Peyer's patch (tissue), 4 donors: ENCODE measurements at regions not wholly inside any gene's neighbourhood (a gene's known extent, or its start where the extent isn't known, plus 50 kb on each side); places are given as distances from the start of the nearest gene placed in this dataset.

Experiments
- DNase-seq, 3 donors: peaks; one replicate each; pipeline ENCODE4 v3.0.0-alpha.2; 2017 to 2019
- H3K27ac ChIP-seq, 4 donors: fragments of 200-600 bp; sonication (generic); one replicate each; pipeline ENCODE4 v1.5.1; 2016 to 2019
- H3K27me3 ChIP-seq, 2 donors: fragments of 200-600 bp; sonication (generic); one replicate each; pipeline ENCODE4 v1.5.1; 2019
- H3K36me3 ChIP-seq, 3 donors: fragments of 200-600 bp; sonication (generic); one replicate each; pipeline ENCODE4 v1.5.1; 2016 to 2019
- H3K4me1 ChIP-seq, 4 donors: fragments of 200-600 bp; sonication (generic); one replicate each; pipeline ENCODE4 v1.5.1; 2016 to 2019
- H3K4me3 ChIP-seq, 4 donors: fragments of 200-600 bp; sonication (generic); 1 replicate in 3 of 4; 2 replicates in 1 of 4; pipeline ENCODE4 v1.5.1; 2016 to 2019; ENCODE audit warnings: mild to moderate bottlenecking in 1 of 4
- H3K9me3 ChIP-seq, 4 donors: fragments of 200-600 bp; sonication (generic); one replicate each; pipeline ENCODE4 v1.5.1; 2016 to 2019; ENCODE audit warnings: mild to moderate bottlenecking in 1 of 4
- CTCF ChIP-seq, 6 experiments: fragments of 450-650 bp in 4 of 6; fragments of 200-600 bp in 2 of 6; sonication (generic) in 1 of 6; IDR thresholded peaks; one replicate each; pipeline ENCODE4 v1.5.1; 2017 to 2019; ENCODE audit warnings: antibody characterized with exemption in 6 of 6, mild to moderate bottlenecking in 3 of 6, moderate library complexity in 1 of 6
- POLR2A ChIP-seq, 2 donors: fragments of 450-650 bp; IDR thresholded peaks; one replicate each; pipeline ENCODE4 v1.5.1; 2017; ENCODE audit warnings: antibody characterized with exemption in 2 of 2, mild to moderate bottlenecking in 2 of 2, moderate library complexity in 2 of 2

DNA sequence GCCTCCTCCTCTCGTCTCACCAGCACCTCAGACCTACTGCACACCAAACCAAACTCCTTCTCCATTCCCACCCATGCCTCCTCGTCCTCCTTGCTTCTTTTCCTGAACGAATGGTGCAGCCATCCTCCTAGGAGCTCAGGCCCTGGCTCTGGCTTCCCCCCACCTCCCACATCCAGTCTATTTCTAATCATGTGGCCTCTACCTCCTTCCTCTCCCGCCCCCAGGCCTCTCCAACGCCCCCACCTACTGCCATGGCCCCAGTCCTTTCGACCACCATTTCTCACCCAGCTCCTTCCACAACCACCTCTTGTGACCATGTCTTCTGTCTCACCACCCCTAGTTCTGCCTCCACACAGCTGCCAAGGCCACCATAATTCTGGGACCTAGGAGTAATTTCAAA lies 127.1 kb downstream of the PJA1 start:
- Histone ChIP-seq H3K27me3 (no peaks in the 10 kb centered on the region), H3K4me3 (no peak overlapping the region), H3K4me1 (no peaks in the 10 kb centered on the region), H3K27ac (no peak overlapping the region), H3K36me3 (no peaks in the 10 kb centered on the region), H3K9me3 (no peaks in the 10 kb centered on the region)
- no peak for DNase-seq
- TF ChIP-seq CTCF (IDR thresholded peaks at IDR 0.05), result no peak
- TF ChIP-seq POLR2A (IDR thresholded peaks at IDR 0.05), result no peak

DNA sequence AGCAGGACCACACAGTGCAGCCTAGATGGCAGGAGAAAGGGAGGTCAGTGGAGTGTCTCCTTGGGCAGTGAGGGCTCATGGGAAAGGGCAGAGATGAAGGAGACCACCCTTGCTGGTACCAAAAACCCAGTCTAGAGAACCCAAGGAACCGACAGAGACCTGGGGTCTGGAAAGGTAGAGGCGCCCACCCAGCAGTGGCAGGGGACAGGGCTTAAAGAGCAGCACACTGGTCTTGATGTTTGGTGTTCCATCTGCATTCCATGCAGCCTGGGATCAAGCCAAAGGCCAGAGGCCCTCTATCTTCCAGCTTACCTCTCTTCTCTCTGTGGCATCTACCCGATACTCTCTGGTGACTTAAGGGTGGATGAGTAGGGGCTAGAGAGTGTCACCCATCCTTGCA lies 127.5 kb downstream of the PJA1 start:
- no peaks in the 10 kb centered on the region for H3K27me3 ChIP-seq
- TF ChIP-seq CTCF (IDR thresholded peaks at IDR 0.05) (no peak), POLR2A (IDR thresholded peaks at IDR 0.05) (no peak)
- H3K9me3 ChIP-seq, result no peaks in the 10 kb centered on the region
- no peak overlapping the region for H3K27ac ChIP-seq
- no peaks in the 10 kb centered on the region for H3K36me3 ChIP-seq
- DNase-seq, result no peak
- H3K4me1 ChIP-seq, result no peaks in the 10 kb centered on the region
- H3K4me3 ChIP-seq, result no peak overlapping the region

- no peaks in the 10 kb centered on the region for H3K36me3 ChIP-seq
- no peak overlapping the region for H3K27ac ChIP-seq
- no peaks in the 10 kb centered on the region for H3K27me3 ChIP-seq
- DNase-seq, result no peak
- no peaks in the 10 kb centered on the region for H3K4me1 ChIP-seq
- H3K9me3 ChIP-seq, result no peaks in the 10 kb centered on the region
- H3K4me3 ChIP-seq, result no peak overlapping the region
- TF ChIP-seq POLR2A (IDR thresholded peaks at IDR 0.05) (no peak), CTCF (IDR thresholded peaks at IDR 0.05) (no peak)
These were observed 128.3 kb downstream of the PJA1 start for GRCh38 chrX:69036674-69037573.

- Histone ChIP-seq H3K27me3 (no peaks in the 10 kb centered on the region), H3K9me3 (no peaks in the 10 kb centered on the region), H3K4me3 (no peak overlapping the region), H3K4me1 (no peaks in the 10 kb centered on the region), H3K27ac (no peak overlapping the region), H3K36me3 (no peaks in the 10 kb centered on the region)
- no peak for TF ChIP-seq CTCF (IDR thresholded peaks at IDR 0.05)
- TF ChIP-seq POLR2A (IDR thresholded peaks at IDR 0.05), result no peak
- no peak for DNase-seq
These were observed 130.8 kb downstream of the PJA1 start for GRCh38 chrX:69034451-69034850.

DNA sequence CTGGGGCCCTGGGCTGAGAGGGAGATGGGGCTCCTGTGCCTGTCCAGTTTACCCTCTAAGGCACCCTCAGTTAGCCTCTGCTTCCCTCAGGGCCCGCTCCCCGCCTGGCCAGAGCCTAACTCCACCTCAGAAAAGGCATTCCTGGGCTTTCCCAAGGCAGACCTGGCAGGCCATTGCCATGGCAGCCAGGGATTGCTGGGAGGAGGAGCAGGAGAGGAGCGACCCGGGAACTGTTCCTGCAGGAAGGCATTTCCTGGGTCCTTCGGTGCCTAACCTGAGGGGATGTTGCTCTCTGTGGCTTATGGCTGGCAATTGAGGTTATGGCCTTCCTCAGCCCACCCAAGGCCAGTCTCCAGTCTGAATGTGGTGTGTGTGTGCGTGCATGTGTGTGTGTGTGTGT lies 131.3 kb downstream of the PJA1 start:
- H3K4me3 ChIP-seq, result no peak overlapping the region
- no peaks in the 10 kb centered on the region for H3K36me3 ChIP-seq
- TF ChIP-seq CTCF (IDR thresholded peaks at IDR 0.05) (no peak), POLR2A (IDR thresholded peaks at IDR 0.05) (no peak)
- no peaks in the 10 kb centered on the region for H3K4me1 ChIP-seq
- no peaks in the 10 kb centered on the region for H3K9me3 ChIP-seq
- no peak for DNase-seq
- no peak overlapping the region for H3K27ac ChIP-seq
- H3K27me3 ChIP-seq, result no peaks in the 10 kb centered on the region
